ENCODE measurements at regions not wholly inside any gene's neighbourhood (a gene's known extent, or its start where the extent isn't known, plus 50 kb on each side); places are given as distances from the start of the nearest gene placed in this dataset.
"Not testable (repeated sequence)": the region's sequence is repeated elsewhere in the genome, so short reads cannot be mapped to it uniquely, and the experiment has no call there.

GRCh38 chr1:30225357-30225756, 498.0 kb downstream of the MATN1 start:
- Mint-ChIP-seq H3K9me3 (no peaks in the 10 kb centered on the region), H3K36me3 (no peaks in the 10 kb centered on the region), H3K27me3 (ENCODE audit: low read depth in 3 of 3) (peaks cover 0 to 4% (median 3%) of the 10 kb centered on the region in 3 donors), H3K4me1 (no peaks in the 10 kb centered on the region), H3K4me3 (no peak overlapping the region), H3K27ac (no peak overlapping the region)
- DNase-seq: no peak

- Mint-ChIP-seq H3K27me3 (ENCODE audit: low read depth in 3 of 3) (peaks cover 2 to 5% (median 3%) of the 10 kb centered on the region in 3 donors), H3K27ac (no peak overlapping the region), H3K4me1 (no peaks in the 10 kb centered on the region), H3K9me3 (no peaks in the 10 kb centered on the region), H3K4me3 (no peak overlapping the region), H3K36me3 (peaks cover 0 to 4% (median 0%) of the 10 kb centered on the region in 3 donors)
- no peak for DNase-seq
Observed at GRCh38 chr1:30219675-30220074, 503.7 kb downstream of the MATN1 start.

GRCh38 chr1:30218438-30218837, 504.9 kb downstream of the MATN1 start:
- H3K4me3 Mint-ChIP-seq: no peak overlapping the region

GRCh38 chr1:30216602-30217001, 506.8 kb downstream of the MATN1 start:
- peaks cover 2 to 7% (median 3%) of the 10 kb centered on the region in 3 donors for H3K27me3 Mint-ChIP-seq (ENCODE audit: low read depth in 3 of 3)
- no peaks in the 10 kb centered on the region for H3K9me3 Mint-ChIP-seq
- no peak for DNase-seq
- H3K36me3 Mint-ChIP-seq: peaks cover 0 to 4% (median 0%) of the 10 kb centered on the region in 3 donors
- no peak overlapping the region for H3K4me3 Mint-ChIP-seq
- H3K27ac Mint-ChIP-seq: no peak overlapping the region
- no peaks in the 10 kb centered on the region for H3K4me1 Mint-ChIP-seq

More at GRCh38 chr1:30218438-30218837, 504.9 kb downstream of the MATN1 start:
- Mint-ChIP-seq H3K9me3 (no peaks in the 10 kb centered on the region), H3K36me3 (peaks cover 0 to 4% (median 0%) of the 10 kb centered on the region in 3 donors), H3K27me3 (ENCODE audit: low read depth in 3 of 3) (peaks cover 2 to 4% (median 3%) of the 10 kb centered on the region in 3 donors), H3K27ac (no peak overlapping the region), H3K4me1 (no peaks in the 10 kb centered on the region)
- no peak for DNase-seq

- Mint-ChIP-seq H3K36me3 (no peaks in the 10 kb centered on the region), H3K9me3 (no peaks in the 10 kb centered on the region), H3K4me1 (no peaks in the 10 kb centered on the region), H3K27me3 (ENCODE audit: low read depth in 3 of 3) (peaks cover 2 to 5% (median 4%) of the 10 kb centered on the region in 3 donors), H3K4me3 (no peak overlapping the region), H3K27ac (no peak overlapping the region)
- DNase-seq: no peak
Observed at GRCh38 chr1:30213936-30214335, 509.4 kb downstream of the MATN1 start.

- not testable (repeated sequence) for H3K4me1 Mint-ChIP-seq; DNase-seq; H3K27ac Mint-ChIP-seq; H3K27me3 Mint-ChIP-seq (ENCODE audit: low read depth in 3 of 3); H3K9me3 Mint-ChIP-seq; H3K4me3 Mint-ChIP-seq; H3K36me3 Mint-ChIP-seq
Observed at GRCh38 chr1:30207962-30208361, 515.4 kb downstream of the MATN1 start.

GRCh38 chr1:30206631-30207030, 516.8 kb downstream of the MATN1 start:
- not testable (repeated sequence) for H3K27ac Mint-ChIP-seq; H3K4me1 Mint-ChIP-seq; DNase-seq; H3K4me3 Mint-ChIP-seq; H3K9me3 Mint-ChIP-seq; H3K36me3 Mint-ChIP-seq; H3K27me3 Mint-ChIP-seq (ENCODE audit: low read depth in 3 of 3)

GRCh38 chr1:30204916-30205315, 518.5 kb downstream of the MATN1 start:
- not testable (repeated sequence) for H3K27me3 Mint-ChIP-seq (ENCODE audit: low read depth in 3 of 3); H3K36me3 Mint-ChIP-seq; DNase-seq; H3K4me1 Mint-ChIP-seq; H3K27ac Mint-ChIP-seq; H3K4me3 Mint-ChIP-seq
- H3K9me3 Mint-ChIP-seq: peaks cover 0 to 12% (median under 1%) of the 10 kb centered on the region in 6 donors

- Mint-ChIP-seq H3K36me3 (no peaks in the 10 kb centered on the region), H3K4me3 (no peak overlapping the region), H3K27me3 (ENCODE audit: low read depth in 3 of 3) (peaks cover 0 to 4% (median 0%) of the 10 kb centered on the region in 3 donors), H3K9me3 (peaks cover 0 to 12% (median 1%) of the 10 kb centered on the region in 6 donors), H3K27ac (no peak overlapping the region), H3K4me1 (peaks cover 0 to 23% of the 10 kb centered on the region in 2 donors)
- no peak for DNase-seq
Observed at GRCh38 chr1:30201015-30201414, 522.4 kb downstream of the MATN1 start.

GRCh38 chr1:30200161-30200560, 523.2 kb downstream of the MATN1 start:
- H3K4me3 Mint-ChIP-seq: no peak overlapping the region
- DNase-seq: no peak
- peaks cover 0 to 27% of the 10 kb centered on the region in 2 donors for H3K4me1 Mint-ChIP-seq
- H3K27me3 Mint-ChIP-seq (ENCODE audit: low read depth in 3 of 3): peaks cover 0 to 5% (median 0%) of the 10 kb centered on the region in 3 donors
- no peaks in the 10 kb centered on the region for H3K36me3 Mint-ChIP-seq
- no peak overlapping the region for H3K27ac Mint-ChIP-seq
- H3K9me3 Mint-ChIP-seq: peaks cover 0 to 12% (median 1%) of the 10 kb centered on the region in 6 donors

GRCh38 chr1:30199563-30199962, 523.8 kb downstream of the MATN1 start:
- H3K4me3 Mint-ChIP-seq: no peak overlapping the region
- H3K27ac Mint-ChIP-seq: no peak overlapping the region

GRCh38 chr1:30198795-30199403, 524.5 kb downstream of the MATN1 start:
- peak overlapping the region in 1 of 6 donors; percentile 41 for H3K27ac Mint-ChIP-seq
- no peaks in the 10 kb centered on the region for H3K36me3 Mint-ChIP-seq
- peaks cover 0 to 12% (median 1%) of the 10 kb centered on the region in 6 donors for H3K9me3 Mint-ChIP-seq
- DNase-seq: no peak
- H3K4me1 Mint-ChIP-seq: peaks cover 0 to 38% of the 10 kb centered on the region in 2 donors
- peaks cover 0 to 5% (median 0%) of the 10 kb centered on the region in 3 donors for H3K27me3 Mint-ChIP-seq (ENCODE audit: low read depth in 3 of 3)
- H3K4me3 Mint-ChIP-seq: peak overlapping the region in 1 of 5 donors; percentile 24

More at GRCh38 chr1:30199563-30199962, 523.8 kb downstream of the MATN1 start:
- no peaks in the 10 kb centered on the region for H3K36me3 Mint-ChIP-seq
- no peak for DNase-seq
- H3K27me3 Mint-ChIP-seq (ENCODE audit: low read depth in 3 of 3): peaks cover 0 to 5% (median 0%) of the 10 kb centered on the region in 3 donors
- H3K4me1 Mint-ChIP-seq: peaks cover 0 to 32% of the 10 kb centered on the region in 2 donors
- peaks cover 0 to 12% (median 1%) of the 10 kb centered on the region in 6 donors for H3K9me3 Mint-ChIP-seq

- Mint-ChIP-seq H3K36me3 (no peaks in the 10 kb centered on the region), H3K27ac (no peak overlapping the region), H3K4me3 (no peak overlapping the region), H3K4me1 (peaks cover 3 to 42% of the 10 kb centered on the region in 2 donors), H3K27me3 (ENCODE audit: low read depth in 3 of 3) (peaks cover under 1 to 5% (median 2%) of the 10 kb centered on the region in 3 donors), H3K9me3 (peaks cover 0 to 12% (median 1%) of the 10 kb centered on the region in 6 donors)
- DNase-seq: no peak
Observed at GRCh38 chr1:30198451-30198760, 525.0 kb downstream of the MATN1 start.

GRCh38 chr1:30197639-30198450, 525.5 kb downstream of the MATN1 start:
- H3K27me3 Mint-ChIP-seq (ENCODE audit: low read depth in 3 of 3): peaks cover 2 to 5% (median 4%) of the 10 kb centered on the region in 3 donors
- no peaks in the 10 kb centered on the region for H3K36me3 Mint-ChIP-seq
- peaks cover 0 to 12% (median 1%) of the 10 kb centered on the region in 6 donors for H3K9me3 Mint-ChIP-seq
- peaks cover 9 to 48% of the 10 kb centered on the region in 2 donors for H3K4me1 Mint-ChIP-seq
- peak overlapping the region in 1 of 5 donors; percentile 6 for H3K4me3 Mint-ChIP-seq
- no peak for DNase-seq
- peak overlapping the region in 1 of 6 donors; percentile 76 for H3K27ac Mint-ChIP-seq

Measured in immature natural killer cell (primary cell).